Stomach (tissue), 8 donors: ENCODE measurements at regions not wholly inside any gene's neighbourhood (a gene's known extent, or its start where the extent isn't known, plus 50 kb on each side); places are given as distances from the start of the nearest gene placed in this dataset.
"Not testable (repeated sequence)": the region's sequence is repeated elsewhere in the genome, so short reads cannot be mapped to it uniquely, and the experiment has no call there.

ENCODE experiments used
- DNase-seq, 2 donors: peaks; one replicate each; pipeline versions ENCODE4 v3.0.0 to v3.0.0-alpha.2; 2013 to 2019
- H3K27ac ChIP-seq, 5 donors: fragments of 200-600 bp in 4 of 5; sonication (generic) in 4 of 5; one replicate each; pipeline ENCODE4 v1.5.1; 2013 to 2019; ENCODE audit warnings: mild to moderate bottlenecking in 1 of 5, moderate library complexity in 1 of 5
- H3K27me3 ChIP-seq, 3 donors: fragments of 200-600 bp; sonication (generic); one replicate each; pipeline ENCODE4 v1.5.1; 2017 to 2019; ENCODE audit warnings: mixed run types in 1 of 3
- H3K36me3 ChIP-seq, 4 donors: fragments of 200-600 bp; sonication (generic); 1 replicate in 3 of 4; 2 replicates in 1 of 4; pipeline ENCODE4 v1.5.1; 2016 to 2019
- H3K4me1 ChIP-seq, 4 donors: fragments of 200-600 bp; sonication (generic); one replicate each; pipeline ENCODE4 v1.5.1; 2016 to 2019
- H3K4me3 ChIP-seq, 4 donors: fragments of 200-600 bp; sonication (generic) in 3 of 4; one replicate each; pipeline ENCODE4 v1.5.1; 2016 to 2019; ENCODE audit warnings: mild to moderate bottlenecking in 1 of 4
- H3K9me3 ChIP-seq, 4 donors: fragments of 200-600 bp; sonication (generic); one replicate each; pipeline ENCODE4 v1.5.1; 2016 to 2019
- CTCF ChIP-seq, 7 experiments: fragments of 450-650 bp in 4 of 7; fragments of 200-600 bp in 3 of 7; sonication (generic) in 3 of 7; IDR thresholded peaks; one replicate each; pipeline ENCODE4 v1.5.1; 2016 to 2019; ENCODE audit warnings: antibody characterized with exemption in 7 of 7, control low read depth in 2 of 7, mild to moderate bottlenecking in 1 of 7
- EP300 ChIP-seq: sonication (generic); formaldehyde crosslinking; IDR thresholded peaks from one replicate; pipeline ENCODE4 v1.6.1; 2017; ENCODE audit warnings: antibody characterized with exemption
- POLR2A ChIP-seq, 4 donors: fragments of 450-650 bp; IDR thresholded peaks; one replicate each; pipeline ENCODE4 v1.6.1; 2016; ENCODE audit warnings: antibody characterized with exemption in 4 of 4, control low read depth in 2 of 4, mild to moderate bottlenecking in 1 of 4, moderate library complexity in 1 of 4
- POLR2AphosphoS5 ChIP-seq, 3 donors: sonication (generic); formaldehyde crosslinking; IDR thresholded peaks; one replicate each; pipeline ENCODE4 v1.6.1; 2016; ENCODE audit warnings: antibody characterized with exemption in 3 of 3
- WGBS, 5 donors: extraction: QIAGEN DNeasy Blood & Tissue Kit in 3 of 5; methylation state at CpG; one replicate each; pipeline versions ENCODE4 v1.1.5 to v1.1.7; 2013 to 2018; 5-methylcytosine and 5-hydroxymethylcytosine counted together
- intact Hi-C: fragments of 100-400 bp; cut with DNase I; formaldehyde crosslinking; loops from one replicate; pipeline ENCODE4 v1.15.1; 2023; ENCODE audit warnings: low total_unique reads
- donor health status: healthy with polysubstance abuse.
- donor health status: Bipolar disorder and iron deficiency.
- donor health status: healthy.

DNA sequence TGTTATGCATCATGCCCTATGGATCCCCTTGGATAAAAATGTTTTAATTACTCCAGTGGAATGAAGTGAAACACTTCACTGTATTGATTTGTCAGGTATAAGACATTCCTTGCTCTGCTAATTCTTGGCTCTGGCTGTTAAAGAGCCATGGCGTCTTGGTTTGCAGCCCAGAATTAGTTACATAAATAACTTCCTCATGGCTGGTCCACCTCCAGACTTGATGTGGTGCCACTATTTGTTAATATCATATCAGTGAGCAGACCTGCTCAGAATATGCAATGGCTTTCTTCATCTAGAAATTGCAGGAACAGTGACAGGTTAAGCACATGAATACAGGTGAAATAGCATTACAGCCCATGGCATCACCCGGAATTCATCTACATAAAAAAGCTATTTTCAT is 446.9 kb upstream of the GRIN3A start:
- Histone ChIP-seq H3K4me1 (peaks cover 0 to 3% (median 0%) of the 10 kb centered on the region in 4 donors), H3K27ac (no peak overlapping the region), H3K9me3 (no peaks in the 10 kb centered on the region), H3K36me3 (no peaks in the 10 kb centered on the region), H3K4me3 (no peak overlapping the region), H3K27me3 (no peaks in the 10 kb centered on the region)
- DNase-seq: peak in 1 of 2 donors; percentile 50
- intact Hi-C loops: no loop called here
- TF ChIP-seq POLR2AphosphoS5 (IDR thresholded peaks at IDR 0.05) (no peak), POLR2A (IDR thresholded peaks at IDR 0.05) (no peak), EP300 (no peak), CTCF (IDR thresholded peaks at IDR 0.05) (no peak)
- WGBS, 5 donors: 46 to 66% (median 58%) methylated on average over 2 of the region's 2 CpGs

DNA sequence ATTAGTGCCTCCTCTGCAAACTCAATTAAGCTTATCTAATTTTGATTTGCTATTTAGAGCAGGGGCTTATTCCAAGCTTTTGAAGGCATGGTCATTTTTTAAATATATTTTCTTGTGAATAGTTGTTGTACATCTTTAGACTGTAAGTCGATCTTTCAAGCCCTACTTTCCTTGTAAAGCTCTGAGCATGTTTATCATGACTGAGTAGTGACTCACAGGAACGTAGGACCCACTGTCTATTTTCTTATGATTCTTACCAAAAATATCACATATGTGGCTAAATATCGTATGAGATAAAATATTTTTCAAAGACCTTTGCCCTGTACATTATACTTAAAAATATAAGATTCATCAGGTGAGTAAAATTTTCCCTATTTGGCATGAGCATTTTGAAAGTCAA is 440.4 kb upstream of the GRIN3A start:
- Histone ChIP-seq H3K4me3 (no peak overlapping the region), H3K4me1 (no peaks in the 10 kb centered on the region), H3K9me3 (peaks cover 4 to 39% (median 6%) of the 10 kb centered on the region in 4 donors), H3K27me3 (no peaks in the 10 kb centered on the region), H3K36me3 (no peaks in the 10 kb centered on the region), H3K27ac (no peak overlapping the region)
- TF ChIP-seq CTCF (IDR thresholded peaks at IDR 0.05): no peak
- DNase-seq: no peak
- intact Hi-C loops: no loop called here
- WGBS, 5 donors: 59 to 67% (median 63%) methylated on average over 3 of the region's 3 CpGs

- H3K4me3 ChIP-seq, H3K27ac ChIP-seq, H3K36me3 ChIP-seq, H3K4me1 ChIP-seq, H3K27me3 ChIP-seq, DNase-seq, intact Hi-C loops: not testable (repeated sequence)
- 72 to 88% (median 84%) methylated on average over 6 to 8 of the region's 8 CpGs for WGBS, 5 donors
- H3K9me3 ChIP-seq: peaks cover 4 to 39% (median 6%) of the 10 kb centered on the region in 4 donors
Measured at GRCh38 chr9:102174202-102174601, 435.8 kb upstream of the GRIN3A start.

DNA sequence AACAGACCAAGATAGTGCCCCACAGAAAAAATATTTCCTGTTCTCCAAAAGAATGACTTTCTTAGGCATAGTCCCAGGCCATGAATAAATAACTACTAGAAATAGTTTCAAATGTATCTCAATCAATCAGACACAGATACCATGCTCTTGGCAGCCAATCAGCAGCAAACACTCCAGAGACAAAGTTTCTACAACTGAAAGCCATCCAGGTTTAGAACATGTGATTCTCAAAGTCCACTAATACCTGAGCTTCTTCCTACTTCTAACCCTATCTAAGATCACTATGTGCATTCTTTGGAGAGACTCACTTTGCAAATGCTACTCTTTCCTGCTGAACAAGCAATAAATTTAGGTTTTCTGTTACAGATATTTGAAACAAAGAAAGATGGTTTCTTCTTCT is 425.8 kb upstream of the GRIN3A start:
- TF ChIP-seq POLR2AphosphoS5 (IDR thresholded peaks at IDR 0.05) (no peak), EP300 (no peak), POLR2A (IDR thresholded peaks at IDR 0.05) (no peak), CTCF (IDR thresholded peaks at IDR 0.05) (no peak)
- Histone ChIP-seq H3K4me3 (no peak overlapping the region), H3K27ac (no peak overlapping the region), H3K4me1 (no peaks in the 10 kb centered on the region), H3K36me3 (no peaks in the 10 kb centered on the region), H3K27me3 (no peaks in the 10 kb centered on the region), H3K9me3 (peaks cover 0 to 5% (median 0%) of the 10 kb centered on the region in 4 donors)
- intact Hi-C loops: no loop called here
- no peak for DNase-seq

DNA sequence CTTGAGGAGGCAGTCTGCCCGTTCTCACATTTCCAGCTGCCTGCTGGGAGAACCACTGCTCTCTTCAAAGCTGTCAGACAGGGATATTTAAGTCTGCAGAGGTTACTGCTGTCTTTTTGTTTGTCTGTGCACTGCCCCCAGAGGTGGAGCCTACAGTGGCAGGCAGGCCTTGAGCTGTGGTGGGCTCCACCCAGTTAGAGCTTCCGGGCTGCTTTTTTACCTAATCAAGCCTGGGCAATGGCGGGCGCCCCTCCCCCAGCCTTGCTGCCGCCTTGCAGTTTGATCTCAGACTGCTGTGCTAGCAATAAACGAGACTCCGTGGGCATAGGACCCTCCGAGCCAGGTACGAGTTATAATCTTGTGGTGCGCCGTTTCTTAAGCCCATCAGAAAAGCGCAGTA is 414.6 kb upstream of the GRIN3A start:
- H3K4me3 ChIP-seq, H3K4me1 ChIP-seq, intact Hi-C loops, H3K27ac ChIP-seq, H3K36me3 ChIP-seq, DNase-seq, H3K27me3 ChIP-seq: not testable (repeated sequence)
- H3K9me3 ChIP-seq: peaks cover 0 to 23% (median 2%) of the 10 kb centered on the region in 4 donors
- 78 to 88% (median 83%) methylated on average over 8 to 12 of the region's 12 CpGs for WGBS, 5 donors

DNA sequence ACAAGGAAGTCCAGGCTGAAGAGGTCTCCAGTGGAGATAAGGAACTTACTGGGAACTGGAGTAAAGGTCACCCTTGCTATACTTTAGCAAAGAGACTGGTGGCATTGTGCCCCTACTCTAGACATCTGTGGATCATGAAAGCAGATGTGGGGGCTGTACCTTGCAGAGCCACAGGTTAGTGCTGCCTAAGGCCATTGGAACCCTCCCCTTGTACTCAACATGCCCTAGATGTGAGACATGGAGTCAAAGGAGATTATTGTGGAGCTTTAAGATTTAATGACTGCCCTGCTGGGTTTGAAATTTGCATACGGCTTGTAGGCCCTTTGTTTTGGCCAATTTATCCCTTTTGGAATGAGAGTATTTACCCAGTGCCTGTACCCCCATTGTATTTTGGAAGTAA is 397.3 kb upstream of the GRIN3A start:
- TF ChIP-seq CTCF (IDR thresholded peaks at IDR 0.05): no peak
- no peak for TF ChIP-seq POLR2AphosphoS5 (IDR thresholded peaks at IDR 0.05)
- TF ChIP-seq EP300: no peak
- no peak for TF ChIP-seq POLR2A (IDR thresholded peaks at IDR 0.05)
- intact Hi-C loops: no loop called here
- no peak for DNase-seq
- Histone ChIP-seq H3K4me1 (no peaks in the 10 kb centered on the region), H3K9me3 (peaks cover 0 to 10% (median 5%) of the 10 kb centered on the region in 4 donors), H3K27ac (no peak overlapping the region), H3K27me3 (no peaks in the 10 kb centered on the region), H3K36me3 (no peaks in the 10 kb centered on the region), H3K4me3 (no peak overlapping the region)
- WGBS, 5 donors: 0 to 90% (median 73%) methylated on average over 1 of the region's 1 CpG
